ENCODE measurements at regions not wholly inside any gene's neighbourhood (a gene's known extent, or its start where the extent isn't known, plus 50 kb on each side); places are given as distances from the start of the nearest gene placed in this dataset.

DNA sequence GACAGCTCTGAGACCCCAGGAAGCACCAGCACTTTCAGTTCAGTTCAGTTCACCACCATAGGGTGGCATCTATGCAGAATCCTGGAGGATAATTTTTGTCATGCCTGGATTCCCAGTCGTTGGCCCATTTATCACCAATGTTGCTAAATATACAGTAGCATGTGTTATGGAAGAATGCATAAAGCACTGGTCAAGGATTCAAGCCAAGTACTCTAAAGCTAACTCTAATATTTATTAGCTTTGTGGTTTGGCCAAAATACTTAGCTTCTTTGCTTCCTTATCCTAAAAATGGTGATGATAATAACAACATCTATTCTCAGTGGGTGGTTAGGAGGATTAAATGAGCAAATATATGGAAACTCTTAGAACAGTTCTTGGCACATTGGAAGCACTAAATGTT, 294.7 kb upstream of the ZC3H12C start:
- no peak for DNase-seq (ENCODE audit: extremely low spot score)
- no peaks in the 10 kb centered on the region for H3K4me1 ChIP-seq
- no peak overlapping the region for H3K4me3 ChIP-seq
- H3K27ac ChIP-seq (replicated peaks in 1 of 4) = no peak overlapping the region
- TF ChIP-seq EP300 (IDR thresholded peaks at IDR 0.05) (no peak), POLR2A (IDR thresholded peaks at IDR 0.05; ENCODE audit: low read depth) (no peak), POLR2AphosphoS5 (IDR thresholded peaks at IDR 0.05) (no peak)
- TF ChIP-seq, protein P1, sequence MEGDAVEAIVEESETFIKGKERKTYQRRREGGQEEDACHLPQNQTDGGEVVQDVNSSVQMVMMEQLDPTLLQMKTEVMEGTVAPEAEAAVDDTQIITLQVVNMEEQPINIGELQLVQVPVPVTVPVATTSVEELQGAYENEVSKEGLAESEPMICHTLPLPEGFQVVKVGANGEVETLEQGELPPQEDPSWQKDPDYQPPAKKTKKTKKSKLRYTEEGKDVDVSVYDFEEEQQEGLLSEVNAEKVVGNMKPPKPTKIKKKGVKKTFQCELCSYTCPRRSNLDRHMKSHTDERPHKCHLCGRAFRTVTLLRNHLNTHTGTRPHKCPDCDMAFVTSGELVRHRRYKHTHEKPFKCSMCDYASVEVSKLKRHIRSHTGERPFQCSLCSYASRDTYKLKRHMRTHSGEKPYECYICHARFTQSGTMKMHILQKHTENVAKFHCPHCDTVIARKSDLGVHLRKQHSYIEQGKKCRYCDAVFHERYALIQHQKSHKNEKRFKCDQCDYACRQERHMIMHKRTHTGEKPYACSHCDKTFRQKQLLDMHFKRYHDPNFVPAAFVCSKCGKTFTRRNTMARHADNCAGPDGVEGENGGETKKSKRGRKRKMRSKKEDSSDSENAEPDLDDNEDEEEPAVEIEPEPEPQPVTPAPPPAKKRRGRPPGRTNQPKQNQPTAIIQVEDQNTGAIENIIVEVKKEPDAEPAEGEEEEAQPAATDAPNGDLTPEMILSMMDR (IDR thresholded peaks at IDR 0.05) = no peak
- intact Hi-C loops (cut with DNase I) = no loop called here
- H3K36me3 ChIP-seq = no peaks in the 10 kb centered on the region
- no peaks in the 10 kb centered on the region for H3K27me3 ChIP-seq
- no peaks in the 10 kb centered on the region for H3K9me3 ChIP-seq
- WGBS = 67% methylated on average over 1 of the region's 1 CpG

DNA sequence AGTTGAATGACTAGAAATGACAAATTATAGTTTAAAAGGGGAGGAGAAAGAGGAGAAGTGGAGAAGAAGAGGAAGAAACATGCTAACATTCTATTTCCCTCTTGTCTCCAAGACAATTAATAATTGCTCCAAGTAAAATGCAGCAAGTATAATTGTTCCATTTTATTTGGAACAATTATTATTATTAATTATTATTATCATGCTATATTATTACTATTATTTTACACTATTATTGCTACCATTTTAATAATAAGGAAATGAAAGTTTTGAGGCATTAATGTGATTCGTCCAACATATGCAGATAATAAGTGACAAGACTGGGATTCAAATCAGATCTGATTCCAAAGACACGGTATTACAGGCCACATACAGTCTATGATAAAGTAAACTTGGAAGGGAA, 293.6 kb upstream of the ZC3H12C start:
- WGBS = 67% methylated on average over 2 of the region's 2 CpGs
- no peak for DNase-seq (ENCODE audit: extremely low spot score)
- Histone ChIP-seq H3K9me3 (no peaks in the 10 kb centered on the region), H3K27me3 (no peaks in the 10 kb centered on the region), H3K36me3 (no peaks in the 10 kb centered on the region), H3K27ac (replicated peaks in 1 of 4) (no peak overlapping the region), H3K4me1 (no peaks in the 10 kb centered on the region), H3K4me3 (no peak overlapping the region)
- intact Hi-C loops (cut with DNase I) = no loop called here
- TF ChIP-seq EP300 (IDR thresholded peaks at IDR 0.05) = no peak
- TF ChIP-seq, protein P1 (IDR thresholded peaks at IDR 0.05) = no peak
- no peak for TF ChIP-seq POLR2AphosphoS5 (IDR thresholded peaks at IDR 0.05)
- TF ChIP-seq POLR2A (IDR thresholded peaks at IDR 0.05; ENCODE audit: low read depth) = no peak

- Histone ChIP-seq H3K4me3 (no peak overlapping the region), H3K36me3 (no peaks in the 10 kb centered on the region), H3K4me1 (no peaks in the 10 kb centered on the region), H3K9me3 (peaks cover 0 to 4% (median 0%) of the 10 kb centered on the region in 4 donors), H3K27ac (replicated peaks in 1 of 4) (no peak overlapping the region), H3K27me3 (no peaks in the 10 kb centered on the region)
- 100% methylated on average over 1 of the region's 1 CpG for WGBS
- DNase-seq (ENCODE audit: extremely low spot score) = no peak
- intact Hi-C loops (cut with DNase I) = no loop called here
- TF ChIP-seq POLR2AphosphoS5 (IDR thresholded peaks at IDR 0.05) = no peak
- TF ChIP-seq POLR2A (IDR thresholded peaks at IDR 0.05; ENCODE audit: low read depth) = no peak
- TF ChIP-seq EP300 (IDR thresholded peaks at IDR 0.05) = no peak
- TF ChIP-seq, protein P1 (IDR thresholded peaks at IDR 0.05) = no peak
These were observed 288.3 kb upstream of the ZC3H12C start for GRCh38 chr11:109804911-109805310.

GRCh38 chr11:109806205-109806604, 287.0 kb upstream of the ZC3H12C start:
- Histone ChIP-seq H3K4me1 (no peaks in the 10 kb centered on the region), H3K27me3 (no peaks in the 10 kb centered on the region), H3K27ac (replicated peaks in 1 of 4) (no peak overlapping the region), H3K4me3 (no peak overlapping the region), H3K9me3 (peaks cover 0 to 4% (median 0%) of the 10 kb centered on the region in 4 donors), H3K36me3 (no peaks in the 10 kb centered on the region)
- intact Hi-C loops (cut with DNase I) = no loop called here
- 52% methylated on average over 1 of the region's 1 CpG for WGBS
- no peak for TF ChIP-seq EP300 (IDR thresholded peaks at IDR 0.05)
- TF ChIP-seq POLR2A (IDR thresholded peaks at IDR 0.05; ENCODE audit: low read depth) = no peak
- TF ChIP-seq POLR2AphosphoS5 (IDR thresholded peaks at IDR 0.05) = no peak
- TF ChIP-seq, protein P1 (IDR thresholded peaks at IDR 0.05) = no peak
- no peak for DNase-seq (ENCODE audit: extremely low spot score)

DNA sequence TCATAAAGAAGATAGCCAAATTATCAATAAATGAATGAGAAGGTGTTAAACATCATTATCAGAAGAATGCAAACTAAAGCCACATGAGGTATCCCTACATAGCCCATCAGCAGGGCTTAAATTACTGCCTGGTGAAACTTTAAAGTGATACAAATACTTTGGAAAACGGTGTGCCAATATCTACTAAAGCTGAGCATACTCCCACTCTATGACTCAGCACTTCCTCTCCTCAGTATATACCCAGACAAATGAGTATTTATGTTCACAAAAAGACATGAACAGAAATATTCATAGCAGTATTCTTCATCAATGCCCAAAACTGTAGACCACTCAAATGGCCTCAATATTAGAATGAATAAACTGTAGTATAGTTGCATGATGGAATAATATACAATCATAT, 284.6 kb upstream of the ZC3H12C start:
- intact Hi-C loops (cut with DNase I) = no loop called here
- TF ChIP-seq POLR2A (IDR thresholded peaks at IDR 0.05; ENCODE audit: low read depth) (no peak), POLR2AphosphoS5 (IDR thresholded peaks at IDR 0.05) (no peak)

More for the DNA sequence above, 284.6 kb upstream of the ZC3H12C start:
- Histone ChIP-seq H3K9me3 (peaks cover 0 to 4% (median 0%) of the 10 kb centered on the region in 4 donors), H3K4me3 (no peak overlapping the region), H3K36me3 (no peaks in the 10 kb centered on the region), H3K4me1 (no peaks in the 10 kb centered on the region), H3K27ac (replicated peaks in 1 of 4) (no peak overlapping the region), H3K27me3 (no peaks in the 10 kb centered on the region)
- WGBS = 41% methylated on average over 1 of the region's 1 CpG
- no peak for DNase-seq (ENCODE audit: extremely low spot score)

Measured in esophagus muscularis mucosa (tissue), 4 donors.